G401 (cell line): ENCODE measurements at regions not wholly inside any gene's neighbourhood (a gene's known extent, or its start where the extent isn't known, plus 50 kb on each side); places are given as distances from the start of the nearest gene placed in this dataset.

ENCODE experiments used
- DNase-seq: peaks from one replicate; pipeline ENCODE4 v3.0.0-alpha.2; 2015; ENCODE audit warnings: low spot score
- in situ Hi-C: cut with HindIII; loops from 2 replicates; pipeline ENCODE4 v1.10.0; 2016; ENCODE audit warnings: low sequenced_read_pairs, mixed read lengths

DNA sequence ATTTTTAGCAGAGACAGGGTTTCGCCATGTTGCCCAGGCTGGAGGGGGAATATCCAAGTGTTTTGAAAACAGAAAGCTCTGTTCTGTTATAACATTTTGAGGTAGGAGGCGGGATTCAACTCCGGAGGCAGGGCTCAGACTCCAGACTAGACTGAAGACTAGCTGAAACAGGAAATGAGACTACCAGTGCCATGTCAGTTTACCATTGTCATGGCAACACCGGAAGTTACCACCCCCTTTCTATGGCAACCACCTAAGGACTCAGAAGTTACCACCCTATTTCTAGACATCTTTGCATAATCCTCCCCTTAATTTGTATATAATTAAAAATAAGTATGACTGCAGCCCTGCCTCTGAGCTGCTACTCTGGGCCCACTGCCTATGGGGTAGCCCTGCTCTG, 1069.1 kb upstream of the AUTS2 start:
- in situ Hi-C loops, result no loop called here
- no peak for DNase-seq

GRCh38 chr7:68535266-68535665, 1063.0 kb upstream of the AUTS2 start:
- DNase-seq, result peak; percentile 17
- in situ Hi-C loops, result no loop called here

GRCh38 chr7:68537051-68537773, 1061.1 kb upstream of the AUTS2 start:
- in situ Hi-C loops, result no loop called here
- no peak for DNase-seq

- in situ Hi-C loops, result no loop called here
- DNase-seq, result no peak
Measured at GRCh38 chr7:68537774-68538071, 1060.6 kb upstream of the AUTS2 start.

GRCh38 chr7:68542831-68543230, 1055.4 kb upstream of the AUTS2 start:
- DNase-seq, result no peak
- in situ Hi-C loops, result no loop called here

- in situ Hi-C loops, result no loop called here
- DNase-seq, result no peak
Measured at GRCh38 chr7:68544851-68545250, 1053.4 kb upstream of the AUTS2 start.

GRCh38 chr7:68547181-68547580, 1051.1 kb upstream of the AUTS2 start:
- in situ Hi-C loops, result no loop called here

DNA sequence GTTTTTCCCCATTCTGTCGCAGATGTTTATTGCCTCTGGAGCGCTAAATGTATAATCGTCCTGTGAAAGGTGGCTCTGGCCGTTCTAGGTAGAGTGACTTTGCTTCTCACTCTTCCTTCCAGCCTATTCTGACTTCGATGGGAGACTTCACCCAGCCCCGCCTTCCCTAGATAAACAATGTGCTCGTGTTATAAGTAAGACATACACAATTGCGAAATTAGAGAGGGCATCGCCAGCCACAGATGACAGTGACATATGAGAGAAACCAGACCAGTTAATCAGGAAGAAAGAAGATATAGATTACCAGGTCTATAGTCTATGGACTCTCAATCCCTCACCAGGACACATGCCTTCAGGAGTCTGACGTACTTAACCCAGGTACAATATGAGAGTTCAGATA, 1050.5 kb upstream of the AUTS2 start:
- in situ Hi-C loops, result no loop called here
- DNase-seq, result no peak

More at GRCh38 chr7:68547181-68547580, 1051.1 kb upstream of the AUTS2 start:
- no peak for DNase-seq

GRCh38 chr7:68550027-68550426, 1048.2 kb upstream of the AUTS2 start:
- no peak for DNase-seq
- in situ Hi-C loops, result no loop called here

DNA sequence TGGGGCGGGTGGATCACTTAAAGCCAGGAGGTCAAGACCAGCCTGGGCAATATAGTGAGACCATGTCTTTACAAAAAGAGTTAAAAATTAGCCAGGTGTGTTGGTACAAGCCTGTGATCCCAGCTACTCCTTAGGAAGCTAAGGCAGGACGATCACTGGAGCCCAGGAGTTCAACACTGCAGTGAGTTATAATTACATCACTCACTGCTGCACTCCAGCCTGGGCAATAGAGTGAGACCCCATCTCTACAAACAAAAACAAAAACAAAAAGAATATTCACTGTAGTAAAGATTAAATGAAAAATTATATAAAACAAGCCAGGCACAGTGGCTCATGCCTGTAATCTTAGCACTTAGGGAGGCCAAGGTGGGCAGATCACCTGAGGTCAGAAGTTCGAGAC, 1047.6 kb upstream of the AUTS2 start:
- no peak for DNase-seq
- in situ Hi-C loops, result no loop called here

- in situ Hi-C loops, result no loop called here
- no peak for DNase-seq
Measured at GRCh38 chr7:68556537-68556936, 1041.7 kb upstream of the AUTS2 start.

- in situ Hi-C loops, result no loop called here
- DNase-seq, result no peak
Measured at GRCh38 chr7:68559518-68559917, 1038.8 kb upstream of the AUTS2 start.

GRCh38 chr7:68562323-68562899, 1035.9 kb upstream of the AUTS2 start:
- in situ Hi-C loops, result no loop called here
- no peak for DNase-seq

GRCh38 chr7:68564306-68565135, 1033.8 kb upstream of the AUTS2 start:
- DNase-seq, result no peak
- in situ Hi-C loops, result no loop called here

DNA sequence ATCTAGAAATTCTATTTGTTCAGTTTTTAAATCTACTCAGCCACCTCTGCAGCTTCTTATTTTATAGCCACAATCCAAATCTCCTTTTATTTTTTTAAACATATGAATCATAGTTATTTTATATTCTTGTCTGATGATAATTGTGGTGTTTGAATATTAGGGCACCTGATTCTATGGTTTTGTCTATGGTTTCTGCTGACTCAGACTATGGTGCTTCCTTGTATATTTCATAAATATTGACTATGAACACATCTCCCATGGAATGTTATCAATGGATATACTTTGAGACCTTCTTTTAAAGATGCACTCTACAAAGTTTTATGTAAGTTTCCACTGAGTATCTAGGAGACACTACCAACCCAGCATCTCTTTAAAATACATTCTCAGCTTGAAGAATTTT, 1027.0 kb upstream of the AUTS2 start:
- DNase-seq, result no peak
- in situ Hi-C loops, result no loop called here

DNA sequence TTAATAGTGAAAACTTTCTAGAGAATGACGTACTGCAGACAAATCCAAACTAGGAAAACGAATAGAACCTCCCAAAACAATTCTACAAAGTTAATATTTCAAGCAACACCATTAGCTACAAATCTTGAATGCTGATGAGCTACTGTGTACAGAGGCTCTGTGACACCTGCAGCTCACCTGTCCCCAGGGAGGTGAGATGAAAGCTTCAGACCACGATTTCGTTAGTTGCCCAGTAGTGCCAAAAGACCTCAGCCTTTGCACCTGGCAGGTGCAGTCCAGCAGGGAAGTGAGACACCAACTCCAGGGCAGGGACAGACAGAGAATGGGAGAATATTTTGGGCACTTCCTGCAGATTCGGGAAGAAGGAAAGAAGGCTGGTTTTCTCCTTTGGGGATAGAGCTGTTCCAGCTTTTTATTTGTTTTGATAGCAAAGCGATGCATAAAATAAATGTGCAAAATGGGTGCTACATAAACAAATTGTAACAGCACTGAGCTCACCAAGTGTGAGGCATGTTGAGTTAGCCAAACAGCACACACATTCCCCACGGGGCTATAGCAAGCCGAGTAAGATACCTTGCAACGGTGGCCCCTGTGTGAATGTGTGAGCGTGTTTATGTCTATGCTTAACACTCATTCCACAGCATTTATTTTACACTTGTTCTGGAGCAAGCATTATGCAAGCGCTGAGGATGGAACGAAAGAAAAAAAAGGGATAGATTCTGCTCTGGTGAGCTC, 1024.8 kb upstream of the AUTS2 start:
- DNase-seq, result no peak
- in situ Hi-C loops, result no loop called here

GRCh38 chr7:68576366-68576765, 1021.9 kb upstream of the AUTS2 start:
- in situ Hi-C loops, result no loop called here
- DNase-seq, result no peak

DNA sequence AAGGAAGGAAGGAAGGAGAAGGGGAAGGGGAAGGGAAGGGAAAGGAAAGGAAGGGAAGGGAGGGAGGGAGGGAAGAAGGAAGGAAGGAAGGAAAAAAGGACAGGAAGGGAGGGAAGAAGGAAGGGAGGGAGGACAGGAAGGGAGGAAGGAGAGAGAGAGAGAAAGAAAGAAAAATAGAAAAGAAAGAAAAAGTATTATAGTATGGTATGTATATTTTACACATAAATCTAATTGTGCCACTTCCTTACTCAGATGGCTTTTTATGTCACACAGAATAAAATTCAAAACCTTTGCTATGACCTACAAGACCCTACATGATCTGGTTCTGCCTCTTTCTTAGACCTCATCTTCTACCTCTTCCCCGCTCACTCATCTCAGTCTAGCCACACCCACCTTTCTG, 1016.9 kb upstream of the AUTS2 start:
- in situ Hi-C loops, result no loop called here
- DNase-seq, result no peak

GRCh38 chr7:68587599-68587998, 1010.7 kb upstream of the AUTS2 start:
- DNase-seq, result no peak
- in situ Hi-C loops, result no loop called here

DNA sequence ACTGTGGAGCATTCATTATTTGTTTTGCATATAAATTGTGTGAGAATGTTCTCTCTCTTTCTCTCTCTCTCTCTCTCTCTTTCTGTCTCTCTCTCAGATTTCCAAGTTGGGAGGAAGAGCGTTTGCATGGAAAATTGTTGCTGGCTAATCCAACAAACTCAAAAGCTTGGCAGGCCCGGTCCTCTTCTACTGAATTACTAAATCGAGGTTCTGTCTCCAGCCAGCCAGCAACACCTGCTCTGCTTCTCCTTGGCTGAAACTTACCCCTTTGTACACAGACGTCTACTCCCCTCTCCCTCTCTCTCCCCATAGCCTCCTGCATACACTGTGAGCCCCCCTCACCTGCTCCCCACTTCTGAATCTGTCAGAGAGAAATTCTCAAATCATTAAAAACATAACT, 996.4 kb upstream of the AUTS2 start:
- peak; percentile 2 for DNase-seq
- in situ Hi-C loops, result no loop called here
